GM18508 (cell line): ENCODE measurements at regions not wholly inside any gene's neighbourhood (a gene's known extent, or its start where the extent isn't known, plus 50 kb on each side); places are given as distances from the start of the nearest gene placed in this dataset.

Experiments used
- ATAC-seq: cut with Tn5 transposase; IDR thresholded peaks from one replicate; pipeline ENCODE4 v1.9.1; 2021; ENCODE audit warnings: moderate number of reproducible peaks; ENCODE audit not compliant: insufficient read depth, unreplicated experiment

DNA sequence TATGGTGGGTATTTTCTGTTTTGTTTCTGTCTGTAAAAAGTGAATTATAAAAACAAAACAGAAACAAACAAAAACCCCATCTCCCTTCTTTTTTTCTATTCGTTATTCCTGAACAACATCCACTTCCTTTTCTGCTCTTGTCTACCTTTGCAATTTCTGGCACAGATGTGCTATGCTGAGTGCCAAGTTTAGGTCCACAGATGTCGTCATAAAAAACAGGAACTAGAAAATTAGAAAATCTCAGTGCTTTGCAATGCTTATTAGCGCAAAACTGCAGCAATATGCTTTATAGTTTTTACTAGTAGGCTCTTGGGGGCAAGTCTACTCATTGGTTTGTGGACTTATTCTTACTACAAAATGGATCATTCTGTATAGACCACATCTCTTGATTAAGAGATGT is 94.2 kb upstream of the PRKCQ start:
- ATAC-seq: no peak

DNA sequence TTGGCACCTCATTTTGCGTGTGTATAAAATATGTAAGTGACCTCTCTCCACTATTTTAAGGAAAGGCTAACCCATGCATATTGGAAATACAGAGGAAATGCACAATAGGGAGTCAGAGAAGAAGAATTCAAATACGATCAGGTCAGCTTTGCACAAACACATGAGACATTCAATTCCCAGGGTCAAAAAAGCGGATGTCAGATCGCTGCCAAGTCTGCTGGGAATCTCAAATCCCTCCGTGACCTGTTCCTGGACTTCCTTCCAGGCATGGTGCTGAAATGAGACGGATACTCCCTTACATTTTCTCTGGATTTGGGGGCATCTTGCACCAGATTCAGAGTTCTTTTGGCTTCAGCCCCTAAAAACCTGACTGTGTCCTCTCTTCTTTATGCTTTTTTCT is 91.9 kb upstream of the PRKCQ start:
- no peak for ATAC-seq

DNA sequence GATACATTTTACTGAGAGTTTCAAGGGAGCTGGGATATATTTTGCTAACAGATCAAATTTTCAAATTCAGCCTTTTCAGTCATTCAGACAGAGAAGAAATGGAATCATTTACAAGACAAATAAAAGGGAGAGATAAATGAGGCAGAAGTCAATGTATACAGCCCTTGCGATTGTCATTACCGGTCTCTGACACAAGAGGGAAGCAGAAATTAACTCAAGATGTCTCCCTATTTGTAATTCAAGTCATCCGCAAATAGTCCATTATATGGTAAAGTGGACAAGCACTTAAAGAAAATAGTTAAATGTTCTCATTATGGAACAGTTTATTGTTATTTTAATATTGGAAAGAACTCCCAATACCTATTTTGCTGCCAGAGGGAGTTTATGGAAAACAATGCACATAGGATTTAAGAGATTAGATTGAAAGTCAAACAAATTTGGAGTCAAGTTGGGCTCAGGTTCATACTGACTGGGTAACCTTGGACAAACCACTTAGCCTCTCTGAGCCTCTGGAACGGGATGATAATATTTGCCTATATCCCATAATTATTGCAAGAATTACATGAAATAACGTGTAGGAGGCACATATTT is 89.3 kb upstream of the PRKCQ start:
- no peak for ATAC-seq

DNA sequence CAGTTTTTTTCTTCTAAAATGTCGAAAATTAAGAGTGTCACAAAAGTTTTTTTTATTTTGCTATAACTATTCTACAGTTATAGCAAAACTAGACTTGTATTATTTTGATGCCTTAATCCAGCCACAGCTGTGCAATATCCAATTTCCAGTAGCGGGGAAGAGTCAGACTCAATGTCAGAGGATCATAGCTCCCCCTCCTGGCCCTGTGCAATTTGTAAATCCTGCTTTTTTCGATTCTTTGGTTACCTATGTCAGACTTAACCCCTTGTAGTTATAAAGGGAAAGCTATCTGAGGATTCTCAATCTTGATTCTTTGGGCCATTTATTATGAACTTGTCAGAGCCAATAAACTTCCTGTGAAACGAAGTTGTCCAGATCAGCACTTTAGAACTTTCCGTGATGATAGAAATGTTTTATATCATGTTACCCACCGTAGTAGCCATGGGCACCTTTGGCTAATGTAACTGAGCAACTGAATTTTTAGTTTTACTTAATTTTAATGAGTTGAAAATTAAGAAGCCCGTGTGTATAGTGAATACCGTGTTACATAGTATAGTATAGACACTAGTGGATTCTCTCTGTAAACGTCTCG is 87.7 kb upstream of the PRKCQ start:
- no peak for ATAC-seq

DNA sequence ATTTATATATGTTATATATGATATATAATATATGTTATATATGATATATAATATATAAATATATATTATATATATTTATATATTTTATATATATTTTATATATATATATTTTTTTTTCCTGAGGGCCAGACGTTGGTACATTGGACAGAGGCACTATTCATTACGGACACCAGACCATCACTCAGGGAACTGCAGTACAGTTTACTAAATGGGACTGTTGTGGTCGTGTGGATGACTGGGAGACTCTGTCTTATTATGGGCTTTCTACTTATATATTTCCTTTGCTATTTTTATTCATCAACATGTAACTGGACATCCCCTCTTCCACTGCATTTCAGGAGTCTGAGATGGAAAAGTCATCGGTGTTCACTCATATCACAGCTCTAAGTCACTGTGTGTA is 87.1 kb upstream of the PRKCQ start:
- ATAC-seq: no peak

DNA sequence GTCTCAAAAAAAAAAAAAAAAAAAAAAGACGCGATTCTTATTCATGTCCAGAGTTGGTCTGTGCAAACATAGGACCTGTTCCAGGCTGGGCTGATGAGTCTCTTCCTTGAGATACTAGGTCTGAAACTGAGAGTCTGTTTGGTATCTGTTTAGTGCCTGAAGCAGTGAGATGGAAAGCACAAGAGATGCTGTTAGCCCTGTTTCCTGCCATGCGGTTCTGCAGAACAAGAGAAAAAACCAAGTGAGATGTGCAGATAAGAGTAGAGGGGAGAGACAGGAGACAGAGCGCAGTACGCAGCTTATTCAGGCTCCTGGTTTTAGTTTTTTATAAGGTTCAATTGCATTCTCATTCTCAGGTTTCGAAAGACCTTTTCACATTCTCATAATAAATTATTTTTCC is 85.8 kb upstream of the PRKCQ start:
- ATAC-seq: no peak

DNA sequence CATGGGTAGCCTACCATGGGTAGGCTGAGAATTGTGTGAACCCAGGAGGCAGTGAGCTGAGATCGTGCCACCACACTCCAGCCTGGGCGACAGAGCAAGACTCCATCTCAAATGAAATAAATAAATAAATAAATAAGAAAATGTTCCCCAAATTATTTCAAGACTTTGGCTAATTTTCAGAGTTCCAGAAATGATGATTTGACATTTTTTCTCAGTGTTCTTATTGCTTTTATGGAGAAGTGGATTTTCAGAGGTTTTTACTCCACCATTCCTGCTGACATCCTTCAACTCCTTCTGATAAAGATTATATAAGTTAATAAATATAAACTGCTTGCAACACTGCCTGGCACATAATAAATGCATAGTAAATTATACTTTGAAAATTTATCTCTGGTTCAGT is 80.4 kb upstream of the PRKCQ start:
- no peak for ATAC-seq

DNA sequence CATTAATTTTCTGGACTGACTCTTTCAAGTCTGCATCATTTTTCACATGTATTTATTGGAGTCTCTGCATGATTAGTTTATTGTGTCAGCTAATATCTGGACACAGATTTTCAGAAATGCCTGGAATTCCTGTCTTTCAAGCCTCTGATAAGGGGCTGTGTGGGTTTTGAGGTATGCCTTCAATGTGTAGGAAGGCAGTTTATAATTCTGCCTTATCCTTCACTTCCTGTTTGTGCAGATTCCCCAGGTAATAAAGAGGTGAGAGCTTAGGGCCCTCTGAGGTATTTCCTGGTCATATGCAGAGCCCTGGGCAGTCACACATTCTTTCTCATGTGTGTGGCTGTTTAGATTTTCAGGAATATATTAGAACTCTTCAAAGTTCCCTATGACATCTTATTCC is 79.4 kb upstream of the PRKCQ start:
- ATAC-seq: no peak

DNA sequence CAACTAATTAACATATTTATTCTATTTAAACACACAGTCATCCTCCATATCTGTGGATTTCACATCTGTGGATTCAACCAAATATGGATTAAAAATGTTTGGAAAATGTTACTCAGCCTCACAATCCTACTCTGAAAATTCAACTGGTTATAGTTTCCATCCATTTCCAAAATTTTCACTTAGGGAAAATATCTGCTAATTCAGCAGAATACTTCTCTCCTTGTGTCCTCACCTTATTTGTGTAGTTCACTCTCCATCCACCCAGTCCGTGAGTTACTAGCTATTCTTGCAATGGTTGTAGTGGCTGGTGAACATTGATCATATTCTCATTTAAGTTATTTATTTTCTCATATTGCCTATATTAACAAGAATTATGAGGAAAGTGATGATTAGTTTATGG is 77.6 kb upstream of the PRKCQ start:
- ATAC-seq: no peak

DNA sequence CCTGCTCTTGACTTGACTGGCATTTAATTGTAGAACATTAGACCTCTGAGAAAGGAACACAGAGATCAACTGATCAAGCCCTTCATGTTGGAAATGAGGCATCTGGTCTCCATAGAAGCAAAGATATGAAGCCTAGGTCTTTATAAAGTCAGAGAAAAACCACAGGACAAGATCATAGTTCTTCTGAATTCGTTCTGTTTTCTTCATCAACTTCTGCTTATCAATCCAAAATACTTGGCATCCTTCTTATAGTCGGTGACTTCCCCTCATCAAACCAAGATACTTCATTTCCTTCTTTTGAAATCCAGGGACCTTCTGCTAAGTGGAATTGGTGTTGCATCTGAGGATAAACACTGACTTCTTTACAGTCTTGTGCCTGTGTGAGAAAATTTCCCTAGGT is 77.1 kb upstream of the PRKCQ start:
- ATAC-seq: no peak

DNA sequence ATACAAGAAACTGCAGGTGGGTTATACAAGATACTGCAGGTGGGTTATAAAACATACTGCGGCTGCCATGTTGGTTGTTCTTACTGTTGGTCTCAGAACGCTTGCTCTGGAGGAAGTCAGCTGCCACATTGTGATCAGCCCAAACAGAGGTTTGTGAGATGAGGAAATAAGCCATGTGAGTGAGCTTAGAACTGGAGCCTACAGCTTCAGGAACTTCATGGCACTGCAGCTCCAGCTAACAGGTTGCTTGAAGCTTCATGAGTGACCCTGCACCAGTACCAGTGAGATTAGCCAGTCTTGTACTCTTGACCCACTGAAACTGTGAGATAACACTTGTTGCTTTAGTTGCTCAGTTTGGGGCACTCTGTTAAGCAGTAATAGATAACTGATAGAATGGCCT is 74.5 kb upstream of the PRKCQ start:
- no peak for ATAC-seq

DNA sequence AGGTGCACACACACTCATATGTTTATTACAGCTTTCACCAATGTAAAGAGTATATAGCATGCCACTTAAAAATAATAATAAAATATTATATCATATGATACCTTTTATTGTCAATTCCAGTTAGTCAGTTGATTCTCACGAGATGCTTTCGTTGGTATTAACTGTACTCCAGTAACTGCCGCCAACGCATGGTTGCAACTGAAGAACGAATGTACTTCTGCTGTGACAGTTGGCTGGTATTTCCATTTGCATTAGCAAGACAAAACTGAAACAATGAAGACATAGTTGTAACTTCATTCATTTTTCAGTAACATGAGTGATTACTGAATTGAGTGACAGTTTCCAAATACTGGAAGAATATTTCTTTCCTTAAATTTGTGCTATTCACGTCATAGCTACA is 70.5 kb upstream of the PRKCQ start:
- no peak for ATAC-seq

DNA sequence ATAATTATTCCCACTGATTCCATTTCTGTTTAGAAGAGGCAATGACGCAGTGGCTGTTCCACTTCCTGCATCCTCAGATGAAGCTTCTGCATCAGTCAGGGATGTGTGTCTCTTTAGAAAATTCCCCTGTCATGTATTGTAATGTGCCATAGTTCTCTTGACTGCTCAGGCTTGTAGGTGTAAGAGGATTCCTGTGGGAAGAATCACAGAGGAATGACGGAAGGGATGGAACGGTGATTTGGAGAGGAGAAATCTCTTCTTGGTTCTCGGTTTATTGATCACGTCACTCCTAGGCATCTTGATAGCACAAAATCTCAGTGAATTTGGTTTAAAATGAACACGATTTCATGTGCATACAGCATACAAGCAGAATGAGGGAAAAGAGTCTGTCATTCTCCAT is 69.8 kb upstream of the PRKCQ start:
- no peak for ATAC-seq

DNA sequence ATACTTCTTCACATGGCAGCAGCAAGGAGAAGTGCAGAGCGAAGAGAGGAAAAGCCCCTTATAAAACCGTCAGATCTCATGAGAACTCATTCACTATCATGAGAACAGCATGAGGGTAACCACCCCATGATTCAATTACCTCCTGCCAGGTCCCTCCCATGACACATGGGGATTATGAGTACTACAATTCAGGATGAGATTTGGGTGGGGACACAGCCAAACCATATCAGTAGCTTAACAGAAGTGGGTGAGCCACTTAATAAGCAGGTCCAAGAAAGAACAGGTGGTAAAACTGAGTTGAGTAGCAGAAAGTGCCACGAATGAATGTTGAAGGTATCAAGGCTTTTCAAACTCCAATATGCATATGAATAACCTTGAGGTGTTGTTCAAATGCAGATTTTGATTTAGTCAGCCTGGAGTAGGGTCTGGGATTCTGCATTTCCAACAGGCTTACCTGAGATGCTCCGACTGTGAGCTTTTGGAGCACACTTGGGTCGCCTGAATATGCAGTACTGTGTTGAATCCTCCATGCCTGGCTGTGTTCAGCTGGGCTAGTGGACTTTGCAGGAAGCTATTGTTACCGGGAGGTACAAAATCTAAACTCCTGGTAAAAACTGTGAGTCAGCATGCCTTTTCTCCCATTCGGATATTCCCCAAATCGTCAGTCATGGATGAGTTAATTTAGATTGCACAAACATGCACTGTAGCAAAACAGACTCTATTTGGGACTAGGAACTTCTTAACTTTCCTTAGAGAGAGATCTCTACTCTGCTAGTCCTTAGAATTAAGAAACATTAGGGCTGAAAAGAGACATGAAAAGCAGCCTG is 69.0 kb upstream of the PRKCQ start:
- ATAC-seq: no peak

DNA sequence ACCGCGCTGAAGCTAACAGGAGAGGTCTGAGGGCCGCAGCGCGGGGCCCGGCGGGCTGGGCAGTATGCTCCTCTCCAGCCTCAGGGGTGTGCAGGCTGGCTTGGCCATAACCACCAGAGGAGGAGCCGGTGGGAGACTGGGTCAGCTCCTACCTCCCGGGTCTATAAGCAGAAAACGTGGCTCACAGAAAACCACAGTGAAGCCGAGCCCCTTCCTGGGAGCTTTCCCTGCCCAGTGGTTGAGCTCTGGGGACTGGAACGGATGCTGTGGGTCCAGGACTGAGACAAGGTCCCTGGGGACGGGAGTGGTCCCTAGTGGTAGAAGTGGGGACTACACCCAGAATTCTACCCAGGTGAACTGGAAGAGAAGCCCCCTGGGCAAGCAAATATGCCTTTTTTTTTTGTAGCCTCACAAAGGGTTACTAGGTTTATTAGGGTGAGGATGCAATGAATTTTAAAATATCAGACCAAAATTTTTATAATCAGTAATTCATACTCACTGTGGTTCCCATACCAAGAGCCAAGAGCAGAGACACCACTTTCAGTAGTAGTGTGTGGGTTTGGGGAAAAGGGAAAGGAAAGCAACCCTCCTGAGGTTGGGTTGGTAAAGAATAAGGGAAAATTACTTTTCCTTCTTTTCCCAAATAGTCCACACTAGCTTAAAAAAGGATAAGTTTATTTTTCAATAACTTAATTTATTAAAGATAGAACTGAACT is 67.9 kb upstream of the PRKCQ start:
- ATAC-seq: no peak

DNA sequence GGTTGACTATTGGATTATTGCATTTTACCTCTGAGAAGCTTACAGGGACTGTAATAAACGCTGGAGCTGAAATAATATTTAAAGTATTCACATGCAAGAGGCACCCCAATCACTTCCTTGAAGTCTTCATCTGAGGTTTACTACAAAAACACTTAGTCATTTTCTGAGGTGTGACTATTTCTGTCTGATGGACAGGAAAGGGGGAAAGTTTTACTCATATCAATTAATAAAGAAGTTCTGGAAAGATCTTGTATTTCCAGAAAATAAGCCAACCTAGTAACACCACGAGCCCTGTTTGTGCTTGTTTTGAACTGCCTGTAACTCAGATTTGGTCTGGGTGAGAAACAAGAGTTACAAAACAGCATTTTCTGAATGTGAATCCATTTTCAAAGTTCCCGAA is 63.9 kb upstream of the PRKCQ start:
- no peak for ATAC-seq

DNA sequence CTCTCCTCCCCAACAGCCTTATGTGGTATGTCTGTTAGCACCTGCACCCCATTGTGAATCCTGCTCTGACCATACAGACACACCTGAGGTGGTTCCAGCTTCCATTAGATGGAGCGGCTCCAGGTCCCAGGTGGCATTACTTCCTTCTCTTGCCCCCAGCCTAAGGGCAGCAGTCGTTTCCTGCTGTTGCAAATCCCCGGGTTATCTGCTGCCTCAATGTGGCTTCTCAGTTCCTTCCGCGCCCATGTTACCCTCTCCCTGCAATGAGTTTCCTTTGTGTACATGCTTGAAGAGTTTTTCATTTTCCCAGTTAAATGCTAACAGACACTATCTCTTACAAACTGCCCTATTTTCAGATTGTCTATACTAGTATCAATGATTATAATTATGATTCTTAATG is 62.8 kb upstream of the PRKCQ start:
- ATAC-seq: no peak

DNA sequence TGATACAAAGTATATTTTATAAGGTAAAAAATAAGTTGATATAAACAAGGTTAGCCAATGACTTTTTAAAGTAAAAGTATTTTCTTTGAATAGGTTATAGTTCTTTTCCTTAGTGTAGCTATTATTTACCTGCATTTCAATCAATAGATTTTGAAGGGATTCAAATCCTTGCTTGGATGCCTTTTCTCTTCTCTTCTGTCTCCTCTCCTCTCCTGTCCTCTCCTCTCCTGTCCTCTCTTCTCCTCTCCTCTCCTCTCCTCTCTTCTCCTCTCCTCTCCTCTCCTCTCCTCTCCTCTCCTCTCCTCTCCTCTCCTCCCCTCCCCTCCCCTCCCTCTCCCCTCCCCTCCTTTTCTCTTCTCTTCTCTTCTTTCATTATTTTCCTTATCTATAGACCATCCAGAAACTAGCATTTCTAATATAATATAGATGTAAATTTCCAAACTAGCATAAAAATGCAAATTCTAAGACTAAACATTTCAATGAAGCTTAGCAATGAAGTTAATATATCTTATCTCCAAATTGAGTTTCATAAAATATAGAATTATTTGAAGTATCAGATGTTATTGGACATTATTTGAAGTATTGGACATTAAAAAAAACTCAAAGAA is 60.5 kb upstream of the PRKCQ start:
- no peak for ATAC-seq

DNA sequence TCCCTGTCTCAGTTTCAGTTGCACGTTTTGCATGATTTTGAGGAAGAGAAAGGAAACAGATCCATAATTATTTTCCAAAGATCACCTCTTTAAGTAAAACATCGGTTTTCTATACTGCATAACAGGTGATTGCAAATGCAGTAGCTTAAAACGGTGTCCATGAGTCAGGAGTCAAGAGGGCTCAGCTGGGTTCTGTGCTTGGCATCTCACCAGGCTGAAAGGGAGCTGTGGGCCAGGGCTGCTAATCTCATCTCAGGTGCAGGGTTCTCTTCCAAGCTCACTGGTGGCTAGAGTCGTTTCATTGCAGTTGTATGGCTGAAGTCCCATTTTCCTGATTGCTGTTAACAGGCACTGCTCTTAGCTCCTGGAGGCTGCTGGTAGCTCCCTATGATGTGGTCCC is 57.0 kb upstream of the PRKCQ start:
- ATAC-seq: no peak

DNA sequence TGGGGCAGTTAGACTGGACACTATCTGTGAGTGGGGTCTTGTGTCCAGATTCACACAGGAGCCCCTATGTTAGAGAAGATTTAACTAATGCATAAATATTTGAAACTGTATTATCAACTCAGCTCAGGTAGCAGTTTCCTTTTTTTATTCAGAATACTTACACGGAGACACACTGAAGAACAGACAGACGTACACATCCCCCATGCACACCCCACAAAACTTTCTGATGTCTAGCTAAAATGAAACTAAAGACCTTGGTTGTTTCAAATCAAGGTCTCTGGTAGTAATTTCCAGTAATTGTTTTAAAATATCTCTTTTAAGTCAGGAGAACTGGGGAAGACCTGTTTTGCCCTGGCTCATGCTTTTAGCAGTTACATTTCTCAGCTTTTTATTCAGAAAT is 55.7 kb upstream of the PRKCQ start:
- ATAC-seq: no peak
